ENCODE measurements at regions not wholly inside any gene's neighbourhood (a gene's known extent, or its start where the extent isn't known, plus 50 kb on each side); places are given as distances from the start of the nearest gene placed in this dataset.

GRCh38 chr4:128558896-128559679 is 250.4 kb upstream of the JADE1 start:
- TF ChIP-seq E2F1 (CRISPR knock-in tag; IDR thresholded peaks at IDR 0.05) (no peak), ATF1 (CRISPR knock-in tag; IDR thresholded peaks at IDR 0.05) (no peak), ZNF281 (CRISPR knock-in tag; IDR thresholded peaks at IDR 0.05) (no peak), E2F5 (CRISPR knock-in tag; IDR thresholded peaks at IDR 0.05) (no peak), NR2C2 (CRISPR knock-in tag; IDR thresholded peaks at IDR 0.05) (no peak), OVOL2 (CRISPR knock-in tag; IDR thresholded peaks at IDR 0.05; ENCODE audit: borderline replicate concordance) (no peak), TEAD1 (CRISPR knock-in tag; IDR thresholded peaks at IDR 0.05) (no peak), ZNF138 (CRISPR knock-in tag; conservative IDR thresholded peaks at IDR 0.05) (no peak), ERG (CRISPR knock-in tag; IDR thresholded peaks at IDR 0.05) (no peak), CBFB (CRISPR knock-in tag; IDR thresholded peaks at IDR 0.05; ENCODE audit: low read depth) (no peak), IRF1 (CRISPR knock-in tag; IDR thresholded peaks at IDR 0.05) (no peak), GABPB1 (CRISPR knock-in tag; IDR thresholded peaks at IDR 0.05) (no peak), ZNF396 (CRISPR knock-in tag; IDR thresholded peaks at IDR 0.05; ENCODE audit: borderline replicate concordance) (no peak), ZNF423 (CRISPR knock-in tag; IDR thresholded peaks at IDR 0.05) (no peak), NR1H2 (CRISPR knock-in tag; IDR thresholded peaks at IDR 0.05) (no peak)
- no peak for DNase-seq (ENCODE audit: low spot score)
- ChIA-PET CTCF (interaction anchor here (0.7 to 1.6 kb wide), 3 partner anchors 41 to 250 kb away, joined by 3 to 6 read pairs (median 3); no protein-coding TSS in a partner anchor), POLR2A (interaction anchor here (0.8 kb wide), 1 partner anchor 368 kb away, joined by 3 read pairs; no protein-coding TSS in a partner anchor)
- H3K4me3 Mint-ChIP-seq, result no peak overlapping the region
- H3K36me3 Mint-ChIP-seq, result no peaks in the 10 kb centered on the region
- peaks cover 10% of the 10 kb centered on the region; the same call in 1 of the 2 replicates for H3K4me1 Mint-ChIP-seq
- no peaks in the 10 kb centered on the region for H3K27me3 Mint-ChIP-seq (ENCODE audit: low read depth)
- no peak overlapping the region for H3K27ac Mint-ChIP-seq
- ATAC-seq, result no peak; the same call in 1 of the 2 replicates
- no peaks in the 10 kb centered on the region for H3K9me3 Mint-ChIP-seq

- Mint-ChIP-seq H3K27ac (no peak overlapping the region), H3K4me3 (no peak overlapping the region), H3K9me3 (peaks cover 1% of the 10 kb centered on the region; the same call in 1 of the 2 replicates), H3K27me3 (ENCODE audit: low read depth) (no peaks in the 10 kb centered on the region), H3K4me1 (peaks cover 17% of the 10 kb centered on the region), H3K36me3 (no peaks in the 10 kb centered on the region)
- CTCF ChIA-PET, result interaction anchor here (0.6 kb wide), 1 partner anchor 443 kb away, joined by 3 read pairs; no protein-coding TSS in a partner anchor
- no peak for DNase-seq (ENCODE audit: low spot score)
- ATAC-seq, result no peak
- POLR2A ChIA-PET, result no interaction called here
- TF ChIP-seq GRHL2 (CRISPR knock-in tag; IDR thresholded peaks at IDR 0.05; ENCODE audit: insufficient replicate concordance, severe bottlenecking) (no peak), FOXP4 (CRISPR knock-in tag; IDR thresholded peaks at IDR 0.05) (no peak), CTCF (IDR thresholded peaks at IDR 0.05) (no peak), E2F5 (CRISPR knock-in tag; IDR thresholded peaks at IDR 0.05) (no peak), PRRX2 (CRISPR knock-in tag; IDR thresholded peaks at IDR 0.05) (no peak), ZNF138 (CRISPR knock-in tag; conservative IDR thresholded peaks at IDR 0.05) (no peak), CREM (CRISPR knock-in tag; IDR thresholded peaks at IDR 0.05) (no peak)
Observed at GRCh38 chr4:128556756-128557155, 252.7 kb upstream of the JADE1 start.
